Body of pancreas (tissue), 4 donors: ENCODE measurements at regions not wholly inside any gene's neighbourhood (a gene's known extent, or its start where the extent isn't known, plus 50 kb on each side); places are given as distances from the start of the nearest gene placed in this dataset.
"Not testable (repeated sequence)": the region's sequence is repeated elsewhere in the genome, so short reads cannot be mapped to it uniquely, and the experiment has no call there.

Source experiments
- ATAC-seq: fragments of 150-250 bp; one replicate; pipeline ENCODE4 v1.9.1; 2016
- DNase-seq, 4 donors: peaks; one replicate each; pipeline ENCODE4 v3.0.0-alpha.2; 2019
- H3K27ac ChIP-seq, 4 donors: fragments of 200-600 bp; sonication (generic); 1 replicate in 3 of 4; 2 replicates in 1 of 4; pipeline versions ENCODE4 v1.5.1 to v1.6.1; 2016 to 2019; ENCODE audit warnings: mild to moderate bottlenecking in 1 of 4, mixed read lengths in 1 of 4, moderate library complexity in 1 of 4
- H3K27me3 ChIP-seq, 2 donors: fragments of 200-600 bp; sonication (generic); one replicate each; pipeline ENCODE4 v1.6.0; 2016; ENCODE audit warnings: mild to moderate bottlenecking in 1 of 2
- H3K36me3 ChIP-seq, 2 donors: fragments of 200-600 bp; sonication (generic); replicated peaks in 1 of 2; 2 replicates each; pipeline ENCODE4 v1.5.1; 2016; ENCODE audit warnings: low read depth in 2 of 2; ENCODE audit not compliant: insufficient read depth in 1 of 2
- H3K4me1 ChIP-seq: fragments of 200-600 bp; sonication (generic); one replicate; pipeline ENCODE4 v1.6.0; 2016
- H3K4me3 ChIP-seq, 2 donors: fragments of 200-600 bp; sonication (generic); 1 replicate in 1 of 2; 2 replicates in 1 of 2; pipeline ENCODE4 v1.5.1; 2016 to 2019
- H3K9me3 ChIP-seq, 3 donors: fragments of 200-600 bp; sonication (generic); 1 replicate in 2 of 3; 2 replicates in 1 of 3; pipeline ENCODE4 v1.5.1; 2016
- POLR2A ChIP-seq, 3 donors: fragments of 450-650 bp; IDR thresholded peaks; one replicate each; pipeline ENCODE4 v1.6.1; 2016; ENCODE audit warnings: antibody characterized with exemption in 3 of 3, mild to moderate bottlenecking in 2 of 3
- WGBS, 2 donors: methylation state at CpG; one replicate each; pipeline ENCODE4 v1.1.5; 2017; 5-methylcytosine and 5-hydroxymethylcytosine counted together
- intact Hi-C: fragments of 100-400 bp; cut with DNase I; formaldehyde crosslinking; loops from one replicate; pipeline ENCODE4 v1.15.1; 2023
- TF ChIP-seq, protein P1 (sequence below), 7 experiments: fragments of 450-650 bp in 4 of 7; fragments of 200-600 bp in 3 of 7; sonication (generic) in 3 of 7; IDR thresholded peaks; one replicate each; pipeline ENCODE4 v1.5.1; 2016 to 2019; ENCODE audit warnings: antibody characterized with exemption in 7 of 7

DNA sequence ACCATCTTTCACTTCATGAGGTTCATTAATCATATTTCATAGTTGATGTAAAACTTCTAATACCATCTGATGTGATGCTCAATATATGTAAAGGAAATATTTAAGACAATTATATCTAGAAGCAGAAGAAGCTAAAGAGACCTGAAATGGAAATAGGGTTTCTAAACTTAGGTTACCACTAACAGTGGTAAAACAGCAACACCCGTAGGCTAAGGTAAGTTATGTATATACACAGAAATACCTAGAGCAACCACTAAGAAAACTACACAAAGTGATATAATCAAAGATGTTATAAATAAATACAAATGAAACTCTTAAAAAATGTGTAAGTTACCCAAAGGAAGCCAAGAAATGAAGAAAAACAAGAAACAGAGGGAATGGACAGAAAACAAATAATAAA, 61.1 kb upstream of the TNFSF4 start:
- no peaks in the 10 kb centered on the region for H3K36me3 ChIP-seq
- no peaks in the 10 kb centered on the region for H3K4me1 ChIP-seq
- intact Hi-C loops: no loop called here
- H3K27me3 ChIP-seq: no peaks in the 10 kb centered on the region
- no peak overlapping the region for H3K4me3 ChIP-seq
- DNase-seq: no peak
- no peak for TF ChIP-seq POLR2A (IDR thresholded peaks at IDR 0.05)
- TF ChIP-seq, protein P1, sequence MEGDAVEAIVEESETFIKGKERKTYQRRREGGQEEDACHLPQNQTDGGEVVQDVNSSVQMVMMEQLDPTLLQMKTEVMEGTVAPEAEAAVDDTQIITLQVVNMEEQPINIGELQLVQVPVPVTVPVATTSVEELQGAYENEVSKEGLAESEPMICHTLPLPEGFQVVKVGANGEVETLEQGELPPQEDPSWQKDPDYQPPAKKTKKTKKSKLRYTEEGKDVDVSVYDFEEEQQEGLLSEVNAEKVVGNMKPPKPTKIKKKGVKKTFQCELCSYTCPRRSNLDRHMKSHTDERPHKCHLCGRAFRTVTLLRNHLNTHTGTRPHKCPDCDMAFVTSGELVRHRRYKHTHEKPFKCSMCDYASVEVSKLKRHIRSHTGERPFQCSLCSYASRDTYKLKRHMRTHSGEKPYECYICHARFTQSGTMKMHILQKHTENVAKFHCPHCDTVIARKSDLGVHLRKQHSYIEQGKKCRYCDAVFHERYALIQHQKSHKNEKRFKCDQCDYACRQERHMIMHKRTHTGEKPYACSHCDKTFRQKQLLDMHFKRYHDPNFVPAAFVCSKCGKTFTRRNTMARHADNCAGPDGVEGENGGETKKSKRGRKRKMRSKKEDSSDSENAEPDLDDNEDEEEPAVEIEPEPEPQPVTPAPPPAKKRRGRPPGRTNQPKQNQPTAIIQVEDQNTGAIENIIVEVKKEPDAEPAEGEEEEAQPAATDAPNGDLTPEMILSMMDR (IDR thresholded peaks at IDR 0.05): no peak
- 100% methylated on average over 1 of the region's 1 CpG for WGBS, 2 donors
- no peaks in the 10 kb centered on the region for H3K9me3 ChIP-seq
- H3K27ac ChIP-seq: no peak overlapping the region
- no peak for ATAC-seq

DNA sequence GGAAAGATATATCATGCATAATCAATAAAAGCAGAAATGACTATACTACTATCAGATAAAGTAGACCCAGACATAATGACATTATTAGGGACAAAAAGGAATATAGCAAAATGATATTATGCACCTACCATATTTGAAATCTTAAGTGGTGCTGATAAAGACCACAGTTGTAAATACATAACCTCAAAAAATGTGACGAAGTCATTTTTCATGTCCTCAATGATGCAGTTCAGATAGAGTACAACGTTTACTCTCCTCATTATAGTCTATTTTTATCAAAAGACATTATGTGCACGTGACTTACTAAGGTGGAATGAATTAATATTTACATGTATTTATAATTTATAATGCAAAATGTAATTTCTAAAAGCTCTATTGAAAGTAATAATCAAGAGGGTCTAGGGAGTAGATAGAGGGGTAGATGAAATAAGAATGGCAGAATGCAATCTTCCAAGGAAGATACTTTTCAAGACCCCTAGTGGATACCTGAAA, 61.7 kb upstream of the TNFSF4 start:
- no peaks in the 10 kb centered on the region for H3K4me1 ChIP-seq
- WGBS, 2 donors: 56 to 62% methylated on average over 3 of the region's 3 CpGs
- TF ChIP-seq, protein P1 (IDR thresholded peaks at IDR 0.05): no peak
- no peak for TF ChIP-seq POLR2A (IDR thresholded peaks at IDR 0.05)
- no peaks in the 10 kb centered on the region for H3K9me3 ChIP-seq
- H3K36me3 ChIP-seq: no peaks in the 10 kb centered on the region
- H3K4me3 ChIP-seq: no peak overlapping the region
- no peak overlapping the region for H3K27ac ChIP-seq
- no peaks in the 10 kb centered on the region for H3K27me3 ChIP-seq
- ATAC-seq (no peak), DNase-seq (no peak)
- intact Hi-C loops: no loop called here

DNA sequence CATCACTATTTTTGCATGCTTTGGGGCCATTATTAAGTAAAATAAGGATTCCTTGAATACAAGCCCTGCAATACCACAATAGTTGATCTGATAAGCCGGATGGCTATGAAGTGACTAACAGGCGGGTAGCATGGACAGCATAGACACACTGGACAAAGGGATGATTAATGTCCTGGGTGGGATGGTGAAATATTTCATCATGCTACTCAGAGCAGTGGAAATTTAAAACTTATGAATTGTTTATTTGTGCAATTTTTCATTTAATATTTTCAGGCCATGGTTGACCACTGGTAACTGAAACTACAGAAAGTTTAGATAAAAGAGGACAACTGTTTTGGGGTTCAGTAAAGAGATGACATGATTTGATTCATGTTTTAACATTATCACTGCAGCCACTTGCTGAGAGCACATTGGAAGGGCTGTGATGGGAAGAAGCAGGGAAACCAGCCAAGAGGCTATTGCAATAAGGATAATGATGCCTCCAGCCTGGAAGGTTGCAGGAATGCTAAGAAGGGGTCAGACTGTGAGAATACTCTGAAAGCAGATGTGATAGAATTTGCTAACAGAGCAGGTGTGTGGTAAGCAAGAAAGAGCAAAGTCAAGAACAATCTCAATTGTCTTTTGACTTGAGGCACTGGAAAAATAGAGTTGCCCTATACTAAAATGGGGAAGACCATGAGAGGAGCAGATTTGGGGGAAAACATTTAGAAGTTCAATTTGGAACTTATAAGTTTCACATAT, 62.5 kb upstream of the TNFSF4 start:
- no peak overlapping the region for H3K27ac ChIP-seq
- WGBS, 2 donors: 96% methylated on average over 2 of the region's 2 CpGs
- DNase-seq (no peak), ATAC-seq (no peak)
- no peaks in the 10 kb centered on the region for H3K4me1 ChIP-seq
- intact Hi-C loops: no loop called here
- no peaks in the 10 kb centered on the region for H3K36me3 ChIP-seq
- H3K4me3 ChIP-seq: no peak overlapping the region
- TF ChIP-seq, protein P1 (IDR thresholded peaks at IDR 0.05): no peak
- TF ChIP-seq POLR2A (IDR thresholded peaks at IDR 0.05): no peak
- H3K27me3 ChIP-seq: no peaks in the 10 kb centered on the region
- H3K9me3 ChIP-seq: no peaks in the 10 kb centered on the region

DNA sequence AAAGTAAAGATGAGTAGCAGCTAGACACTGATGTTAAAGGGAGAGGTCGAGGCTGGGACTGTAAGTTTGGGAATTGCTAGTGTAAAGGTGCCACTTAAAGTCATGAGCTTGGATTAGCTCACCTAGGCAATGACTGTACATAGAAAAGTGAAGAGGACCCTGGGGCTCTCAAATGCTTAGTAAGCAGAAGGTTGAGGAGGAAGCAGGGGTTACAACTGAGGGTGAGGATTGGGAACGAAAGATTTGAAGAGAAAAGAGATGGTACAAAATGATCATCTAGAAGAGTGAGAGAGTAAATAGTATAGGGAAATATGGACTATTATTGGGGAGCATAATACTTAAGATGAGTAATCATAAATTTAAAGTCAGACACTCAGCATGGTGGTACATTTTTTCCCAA, 63.1 kb upstream of the TNFSF4 start:
- H3K36me3 ChIP-seq: no peaks in the 10 kb centered on the region
- H3K4me3 ChIP-seq: no peak overlapping the region
- ATAC-seq: no peak
- no peak for DNase-seq
- 85 to 92% methylated on average over 2 of the region's 2 CpGs for WGBS, 2 donors
- no peak for TF ChIP-seq POLR2A (IDR thresholded peaks at IDR 0.05)
- TF ChIP-seq, protein P1 (IDR thresholded peaks at IDR 0.05): no peak
- no peaks in the 10 kb centered on the region for H3K4me1 ChIP-seq
- intact Hi-C loops: no loop called here
- H3K27me3 ChIP-seq: no peaks in the 10 kb centered on the region
- H3K27ac ChIP-seq: no peak overlapping the region
- no peaks in the 10 kb centered on the region for H3K9me3 ChIP-seq

DNA sequence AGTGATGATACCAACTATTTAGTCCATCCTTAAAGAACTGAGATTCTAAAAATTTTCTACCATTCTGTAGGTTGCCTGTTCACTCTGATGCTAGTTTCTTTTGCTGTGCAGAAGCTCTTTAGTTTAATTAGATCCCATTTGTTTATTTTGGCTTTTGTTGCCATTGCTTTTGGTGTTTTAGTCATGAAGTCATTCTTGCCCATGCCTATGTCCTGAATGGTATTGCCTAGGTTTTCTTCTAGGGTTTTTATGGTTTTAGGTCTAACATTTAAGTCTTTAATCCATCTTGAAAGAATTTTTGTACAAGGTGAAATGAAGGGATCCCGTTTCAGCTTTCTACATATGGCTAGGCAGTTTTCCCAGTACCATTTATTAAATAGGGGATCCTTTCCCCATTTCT, 63.9 kb upstream of the TNFSF4 start:
- H3K4me1 ChIP-seq, H3K36me3 ChIP-seq, ATAC-seq, H3K27me3 ChIP-seq, H3K27ac ChIP-seq, H3K9me3 ChIP-seq, DNase-seq, H3K4me3 ChIP-seq, intact Hi-C loops: not testable (repeated sequence)
- WGBS, 2 donors: 94 to 96% methylated on average over 1 of the region's 1 CpG
